SK-N-SH (cell line): ENCODE measurements at regions not wholly inside any gene's neighbourhood (a gene's known extent, or its start where the extent isn't known, plus 50 kb on each side); places are given as distances from the start of the nearest gene placed in this dataset.
A peak's percentile ranks its signal among the peaks of the same experiment; 100 is the strongest.

Experiments used
- CTCF ChIA-PET: fragments of 300-600, 350-600 bp; formaldehyde crosslinking; extraction: SDS; loops from one replicate; lab custom pipeline; 2021; lab: Yijun Ruan, JAX
- POLR2A ChIA-PET: fragments of 350-600 bp; sonication (Branson Sonifier 250); formaldehyde crosslinking; extraction: SDS; loops from one replicate; lab custom pipeline; 2020; ENCODE audit warnings: antibody characterized with exemption, inconsistent platforms; lab: Yijun Ruan, JAX
- DNase-seq: peaks from one replicate; pipeline ENCODE4 v3.0.0; 2012
- H2AFZ ChIP-seq: fragments of 200-600 bp; sonication (generic); 2 replicates; pipeline ENCODE4 v1.8.1; 2016; ENCODE audit warnings: antibody characterized with exemption, mild to moderate bottlenecking, low read depth
- H3F3A ChIP-seq: fragments of 200-600 bp; sonication (generic); replicated peaks from 2 replicates; pipeline ENCODE3; 2016; ENCODE audit warnings: antibody characterized with exemption, mild to moderate bottlenecking; ENCODE audit not compliant: insufficient read depth
- H3K27ac ChIP-seq, 2 experiments: fragments of 200-500 bp in 1 of 2; fragments of 200-600 bp in 1 of 2; sonication (Bioruptor generic) in 1 of 2; sonication (generic), shearing (Covaris generic) in 1 of 2; 2 replicates each; pipeline versions ENCODE4 v1.5.1 to v1.6.1; 2014 to 2016; ENCODE audit warnings: low read depth in 2 of 2, inconsistent platforms in 1 of 2, low read length in 1 of 2, mild to moderate bottlenecking in 1 of 2, mixed read lengths in 1 of 2
- H3K27me3 ChIP-seq: fragments of 200-600 bp; sonication (generic), shearing (Covaris generic); 2 replicates; pipeline ENCODE4 v1.6.1; 2016; ENCODE audit warnings: mixed run types; ENCODE audit not compliant: insufficient read depth
- H3K36me3 ChIP-seq, 2 experiments: fragments of 200-500 bp in 1 of 2; fragments of 200-600 bp in 1 of 2; sonication (Bioruptor generic) in 1 of 2; sonication (generic) in 1 of 2; replicated peaks in 1 of 2; 2 replicates each; pipeline versions ENCODE3 to v1.5.1; 2014 to 2016; ENCODE audit warnings: low read length in 1 of 2, mild to moderate bottlenecking in 1 of 2; ENCODE audit not compliant: insufficient read depth in 2 of 2, control insufficient read depth in 1 of 2
- H3K4me1 ChIP-seq, 2 experiments: fragments of 200-500 bp in 1 of 2; fragments of 200-600 bp in 1 of 2; sonication (Bioruptor generic) in 1 of 2; sonication (generic), shearing (Covaris generic) in 1 of 2; 2 replicates each; pipeline versions ENCODE4 v1.5.1 to v1.6.1; 2014 to 2016; ENCODE audit warnings: low read depth in 1 of 2, low read length in 1 of 2, mixed run types in 1 of 2; ENCODE audit not compliant: insufficient read depth in 2 of 2, control insufficient read depth in 1 of 2
- H3K4me2 ChIP-seq: fragments of 200-600 bp; sonication (generic), shearing (Covaris generic); 2 replicates; pipeline ENCODE4 v1.6.1; 2017; ENCODE audit warnings: mixed run types
- H3K4me3 ChIP-seq, 2 experiments: fragments of 200-500 bp in 1 of 2; fragments of 200-600 bp in 1 of 2; sonication (Bioruptor generic) in 1 of 2; sonication (generic), shearing (Covaris generic) in 1 of 2; 2 replicates each; pipeline versions ENCODE4 v1.5.1 to v1.8.1; 2014 to 2016; ENCODE audit warnings: low read depth in 2 of 2, inconsistent platforms in 1 of 2, low read length in 1 of 2, mild to moderate bottlenecking in 1 of 2, mixed read lengths in 1 of 2, moderate library complexity in 1 of 2
- H3K79me2 ChIP-seq: fragments of 200-600 bp; sonication (generic); 2 replicates; pipeline ENCODE4 v1.8.1; 2017; ENCODE audit warnings: mild to moderate bottlenecking; ENCODE audit not compliant: insufficient read depth
- H3K9ac ChIP-seq: fragments of 200-600 bp; sonication (generic); 2 replicates; pipeline ENCODE4 v1.6.1; 2017; ENCODE audit warnings: mixed run types
- H3K9me2 ChIP-seq: fragments of 200-600 bp; sonication (generic); 2 replicates; pipeline ENCODE4 v1.6.1; 2017; ENCODE audit warnings: mixed run types
- H3K9me3 ChIP-seq: fragments of 200-600 bp; sonication (generic); 2 replicates; pipeline ENCODE4 v1.6.1; 2017; ENCODE audit warnings: mixed run types, mild to moderate bottlenecking, moderate library complexity
- H4K20me1 ChIP-seq: fragments of 200-600 bp; sonication (generic); 2 replicates; pipeline ENCODE4 v1.6.1; 2017; ENCODE audit warnings: mild to moderate bottlenecking, mixed run types; ENCODE audit not compliant: insufficient read depth
- CHD2 ChIP-seq: fragments of 150-350 bp; IDR thresholded peaks from 2 replicates; pipeline ENCODE4 v1.6.1; 2018; ENCODE audit warnings: low read length; ENCODE audit not compliant: partially characterized antibody
- CTCF ChIP-seq: fragments of 200-600 bp; sonication (generic); IDR thresholded peaks from 2 replicates; pipeline ENCODE4 v1.6.1; 2017; ENCODE audit warnings: antibody characterized with exemption, mild to moderate bottlenecking, moderate library complexity
- EP300 ChIP-seq, 2 experiments: IDR thresholded peaks; 2 replicates each; pipeline versions ENCODE4 v1.4.0 to v1.6.1; 2012; ENCODE audit warnings: borderline replicate concordance in 1 of 2, low read depth in 1 of 2, low read length in 1 of 2
- FOXJ3 ChIP-seq: sonication (generic); formaldehyde crosslinking; IDR thresholded peaks from 2 replicates; pipeline ENCODE4 v1.5.1; 2020; ENCODE audit warnings: mild to moderate bottlenecking, missing genetic modification reagents
- FOXM1 ChIP-seq: IDR thresholded peaks from 2 replicates; pipeline ENCODE4 v1.4.0; 2012; ENCODE audit warnings: low read depth, mild to moderate bottlenecking
- IRF3 ChIP-seq: fragments of 150-350 bp; IDR thresholded peaks from 2 replicates; pipeline ENCODE4 v1.6.1; 2016; ENCODE audit warnings: mild to moderate bottlenecking, low read depth, low read length
- MXI1 ChIP-seq: IDR thresholded peaks from 2 replicates; pipeline ENCODE4 v1.6.1; 2012; ENCODE audit warnings: mild to moderate bottlenecking, low read depth, low read length, improper control_type of control experiment
- PBX3 ChIP-seq: IDR thresholded peaks from 2 replicates; pipeline ENCODE4; 2012
- POLR2AphosphoS5 ChIP-seq: IDR thresholded peaks from 2 replicates; pipeline ENCODE4 v1.6.1; 2012; ENCODE audit warnings: low read depth, low read length
- RFX5 ChIP-seq: IDR thresholded peaks from 2 replicates; pipeline ENCODE4 v1.6.1; 2012; ENCODE audit warnings: mild to moderate bottlenecking, improper control_type of control experiment, low read length
- TAF1 ChIP-seq: IDR thresholded peaks from 2 replicates; pipeline ENCODE4 v1.6.1; 2012; ENCODE audit warnings: low read depth, mild to moderate bottlenecking, low read length, moderate library complexity, borderline replicate concordance
- WGBS: methylation state at CpG from one replicate; pipeline ENCODE4 v1.1.6; 2017; ENCODE audit warnings: low lambda C conversion rate; 5-methylcytosine and 5-hydroxymethylcytosine counted together

GRCh38 chr3:14289590-14290461 lies 111.2 kb downstream of the LSM3 start (continued):
- no peak for TF ChIP-seq EP300 (IDR thresholded peaks at IDR 0.05; ENCODE audit: borderline replicate concordance in 1 of 2, low read depth in 1 of 2, low read length in 1 of 2)
- no peak for TF ChIP-seq FOXJ3 (CRISPR knock-in tag)
- no peak for TF ChIP-seq POLR2AphosphoS5
- peak; percentile 67 for TF ChIP-seq PBX3
- TF ChIP-seq TAF1: no peak
- no peak for TF ChIP-seq FOXM1
- TF ChIP-seq RFX5: no peak
- TF ChIP-seq CTCF: no peak

- Histone ChIP-seq H3K9ac (no peak overlapping the region), H3K9me3 (no peaks in the 10 kb centered on the region), H3K27ac (no peak overlapping the region), H3K36me3 (no peaks in the 10 kb centered on the region), H3F3A (no peaks in the 10 kb centered on the region), H3K27me3 (no peaks in the 10 kb centered on the region), H2AFZ (no peak overlapping the region), H3K79me2 (no peaks in the 10 kb centered on the region), H4K20me1 (no peaks in the 10 kb centered on the region), H3K4me3 (no peak overlapping the region), H3K4me1 (peaks cover 0 to 8% of the 10 kb centered on the region in 2 experiments; a peak in 1 of 4 replicates), H3K4me2 (no peak overlapping the region)
- POLR2A ChIA-PET: no interaction called here
- DNase-seq: no peak
- CTCF ChIA-PET: no interaction called here
- TF ChIP-seq RFX5 (no peak), IRF3 (no peak), CHD2 (no peak), MXI1 (no peak), FOXM1 (no peak), POLR2AphosphoS5 (no peak), TAF1 (no peak)
- TF ChIP-seq, all 33 proteins: peak for 0
- 64% methylated on average over 8 of the region's 9 CpGs for WGBS
- no peaks in the 10 kb centered on the region for H3K9me2 ChIP-seq
Measured at GRCh38 chr3:14290631-14291385, 111.6 kb upstream of the SLC6A6 start.
